ENCODE measurements at regions not wholly inside any gene's neighbourhood (a gene's known extent, or its start where the extent isn't known, plus 50 kb on each side); places are given as distances from the start of the nearest gene placed in this dataset.
"Not testable (repeated sequence)": the region's sequence is repeated elsewhere in the genome, so short reads cannot be mapped to it uniquely, and the experiment has no call there.

DNA sequence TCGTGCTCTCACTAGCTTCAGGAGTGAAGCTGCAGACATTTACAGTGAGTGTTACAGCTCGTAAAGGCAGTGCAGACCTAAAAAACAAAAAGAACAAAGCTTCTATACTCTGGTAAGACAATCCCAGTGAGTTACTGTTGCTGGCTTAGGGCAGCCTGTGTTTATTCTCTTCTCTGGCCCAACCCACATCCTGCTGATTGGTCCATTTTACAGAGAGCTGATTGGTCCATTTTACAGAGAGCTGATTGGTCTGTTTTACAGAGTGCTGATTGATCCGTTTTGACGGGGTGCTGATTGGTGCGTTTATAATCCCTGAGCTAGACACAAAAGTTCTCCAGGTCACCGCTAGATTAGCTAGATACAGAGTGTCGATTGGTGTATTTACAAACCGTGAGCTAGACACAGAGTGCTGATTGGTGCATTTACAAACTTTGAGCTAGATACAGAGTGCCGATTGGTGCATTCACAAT lies 158.0 kb downstream of the KLRB1 start:
- DNase-seq (ENCODE audit: low read depth in 2 of 2) = not testable (repeated sequence)

DNA sequence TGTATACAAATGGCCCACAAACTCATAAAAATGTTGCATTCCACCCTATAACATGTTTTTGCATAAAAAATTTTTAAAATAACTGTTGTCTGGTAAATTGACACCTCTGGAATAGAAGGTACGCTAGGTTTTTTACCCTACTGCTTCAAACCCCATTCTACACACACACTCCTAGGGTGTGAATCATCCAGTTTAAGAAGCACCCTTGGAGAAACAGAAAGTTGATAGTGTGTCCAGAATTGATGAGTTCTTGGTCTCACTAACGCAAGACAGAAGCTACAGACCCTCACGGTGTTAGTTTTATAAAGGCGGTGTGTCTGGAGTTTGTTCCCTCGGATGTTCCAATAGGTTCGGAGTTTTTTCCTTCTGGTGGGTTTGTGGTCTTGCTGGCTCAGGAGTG lies 158.5 kb downstream of the KLRB1 start:
- no peak for DNase-seq (ENCODE audit: low read depth in 2 of 2)

DNA sequence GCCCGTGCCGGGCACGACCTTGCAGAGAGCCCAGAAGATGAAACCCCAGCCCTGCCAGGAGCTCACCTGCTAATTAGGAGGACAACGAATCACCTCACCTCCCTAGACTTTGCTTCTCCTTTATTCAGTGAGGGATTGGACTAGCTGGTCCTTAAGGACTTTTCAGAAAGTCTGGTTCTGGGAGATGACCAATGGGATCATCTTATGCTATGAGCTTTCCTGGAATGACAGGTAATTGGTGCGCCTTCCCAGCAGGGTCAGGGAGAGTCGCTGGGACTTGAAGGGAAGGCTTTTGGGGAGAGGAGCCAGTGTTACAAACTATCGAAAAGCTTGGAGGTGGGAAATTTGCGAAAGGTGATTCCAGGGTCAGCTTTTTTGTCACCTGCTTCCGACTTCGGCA lies 159.1 kb downstream of the KLRB1 start:
- not testable (repeated sequence) for DNase-seq (ENCODE audit: low read depth in 2 of 2)

DNA sequence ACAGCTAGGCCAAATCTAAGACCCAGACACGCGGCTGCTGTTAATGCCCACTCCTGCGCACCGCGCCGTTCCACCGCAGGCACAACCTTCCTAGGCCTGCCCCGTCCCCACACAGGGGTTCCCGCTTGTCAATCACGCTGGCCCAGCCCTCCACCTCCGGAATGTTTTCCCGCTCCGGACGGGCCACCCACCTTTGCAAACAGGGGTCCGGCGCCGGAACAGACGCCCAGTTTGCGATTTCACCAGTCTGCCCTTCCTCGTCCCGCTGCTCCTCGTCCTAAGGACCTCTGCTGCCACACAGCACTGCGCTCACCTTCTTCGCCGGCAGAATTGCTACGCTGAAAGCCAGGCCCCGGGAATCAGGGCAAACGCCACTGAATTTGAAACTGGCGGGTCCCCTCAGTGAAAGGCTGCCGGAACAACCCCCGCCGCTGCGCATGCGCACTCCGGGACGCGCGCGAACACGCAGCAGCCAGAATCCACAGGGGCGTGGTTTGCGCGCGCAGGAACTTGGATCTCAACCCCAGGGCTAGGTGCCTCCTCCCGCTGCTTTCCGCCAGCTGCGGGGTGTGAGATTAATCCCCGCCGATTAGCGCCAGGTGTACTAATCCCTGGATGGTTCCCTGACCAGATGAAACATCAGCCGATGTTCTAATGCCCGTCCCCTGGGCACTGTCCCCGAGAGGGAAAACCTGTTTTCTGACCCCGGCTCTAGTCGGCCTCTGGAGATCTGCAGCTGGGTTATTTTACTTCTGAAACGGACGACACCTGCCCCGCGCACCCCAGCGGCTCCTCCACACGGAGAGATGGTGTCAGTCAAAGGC lies 159.7 kb downstream of the KLRB1 start:
- peak; percentile 84 to 86 for DNase-seq (ENCODE audit: low read depth in 2 of 2)

DNA sequence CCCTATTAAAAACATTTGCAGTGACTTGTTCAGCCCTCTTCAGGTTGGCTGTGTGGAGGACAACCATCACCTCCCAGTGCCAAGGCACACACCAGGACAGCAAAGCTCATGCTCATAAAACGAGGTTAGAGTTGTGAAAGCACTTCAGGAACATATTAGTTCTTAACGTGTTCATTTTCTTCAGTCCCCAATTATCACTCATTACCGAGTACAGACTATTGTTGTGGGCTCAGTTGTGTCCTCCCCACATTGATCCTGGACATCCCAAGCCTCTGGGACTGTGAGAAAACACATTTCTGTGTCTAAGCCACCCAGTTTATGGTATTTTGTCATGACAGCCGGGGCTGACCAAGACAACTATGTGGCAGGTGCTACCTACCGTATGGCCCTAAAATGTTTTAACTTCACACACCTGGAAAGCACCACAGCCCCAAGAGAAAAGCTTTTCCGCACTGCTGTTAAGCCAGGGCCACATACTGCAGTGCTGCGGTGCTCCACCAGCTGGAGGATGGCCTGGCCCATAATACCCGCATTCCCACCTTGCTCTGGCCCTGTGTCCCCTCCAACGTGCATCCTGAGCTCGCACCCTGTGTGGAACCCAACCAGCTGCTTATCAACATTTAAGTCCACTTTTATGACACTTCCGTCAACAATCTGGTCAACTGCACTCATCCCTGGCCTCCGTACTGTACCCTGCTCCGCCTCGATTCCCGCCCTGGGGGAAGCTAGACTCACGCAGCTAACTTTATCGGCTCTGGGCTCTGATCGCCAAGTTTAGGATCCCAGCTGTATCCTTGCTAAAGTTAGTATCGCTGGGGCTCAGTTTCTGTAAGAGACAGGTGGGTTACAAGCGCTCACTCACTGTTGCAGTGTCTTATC lies 160.6 kb downstream of the KLRB1 start:
- DNase-seq (ENCODE audit: low read depth in 2 of 2) = not testable (repeated sequence)

DNA sequence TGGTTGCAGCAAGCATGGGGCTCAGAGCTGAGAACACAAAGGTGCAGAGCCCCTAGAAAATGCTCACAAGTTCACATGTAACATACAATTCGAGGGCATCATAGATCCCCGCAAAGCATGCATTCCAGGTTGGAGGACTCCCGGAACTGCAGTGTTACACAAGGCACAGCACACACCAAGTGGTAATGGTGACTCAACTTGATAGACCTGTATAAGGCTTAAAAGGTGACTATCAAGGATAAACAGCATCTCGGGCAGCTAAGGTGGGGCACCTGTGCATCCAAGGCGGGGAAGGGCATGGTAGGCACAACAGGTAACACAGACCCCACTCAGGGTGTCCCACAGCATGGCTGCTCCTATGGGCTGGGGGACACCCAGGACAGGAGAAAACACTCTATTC lies 167.3 kb downstream of the KLRB1 start:
- DNase-seq (ENCODE audit: low read depth in 2 of 2) = not testable (repeated sequence)

DNA sequence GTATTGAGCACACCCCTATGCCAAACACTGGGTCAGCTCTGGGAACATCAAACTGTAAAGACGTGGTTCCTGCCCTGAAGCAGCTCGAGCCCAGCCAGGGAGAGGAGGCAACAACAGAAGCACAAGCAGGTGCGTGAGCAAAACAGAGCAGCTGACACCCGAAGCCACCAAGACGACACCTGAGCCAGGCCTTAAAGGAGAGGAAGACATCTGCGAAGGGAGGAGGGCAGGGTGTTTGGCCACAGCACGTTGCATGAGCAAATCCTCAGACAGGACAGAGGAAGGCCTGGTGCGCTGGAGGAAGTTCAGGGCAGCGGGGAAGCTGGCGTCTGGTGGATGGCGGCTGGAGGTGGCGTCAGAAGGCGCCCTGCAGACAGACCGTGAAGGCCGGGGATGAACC lies 172.0 kb downstream of the KLRB1 start:
- DNase-seq (ENCODE audit: low read depth in 2 of 2) = not testable (repeated sequence)

DNA sequence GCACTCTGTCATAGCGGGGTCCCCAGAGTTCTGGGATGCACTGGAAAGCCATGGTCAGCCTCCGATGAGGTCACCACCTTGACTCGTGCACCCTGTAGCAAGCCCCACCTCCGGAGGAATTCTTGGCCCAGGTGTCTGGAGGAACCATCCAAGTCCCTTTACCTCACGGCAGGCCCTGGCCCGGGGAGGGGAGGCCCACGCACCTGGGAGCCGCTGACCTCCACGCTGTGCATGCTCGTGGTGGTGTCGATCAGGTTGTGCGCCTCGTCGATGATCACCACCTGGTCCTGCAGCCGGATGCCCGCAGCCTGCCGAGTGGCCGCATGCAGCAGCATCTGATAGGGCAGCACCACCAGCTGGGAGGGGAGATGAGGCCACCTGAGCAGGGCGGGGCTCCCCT lies 177.3 kb downstream of the KLRB1 start:
- not testable (repeated sequence) for DNase-seq (ENCODE audit: low read depth in 2 of 2)

DNA sequence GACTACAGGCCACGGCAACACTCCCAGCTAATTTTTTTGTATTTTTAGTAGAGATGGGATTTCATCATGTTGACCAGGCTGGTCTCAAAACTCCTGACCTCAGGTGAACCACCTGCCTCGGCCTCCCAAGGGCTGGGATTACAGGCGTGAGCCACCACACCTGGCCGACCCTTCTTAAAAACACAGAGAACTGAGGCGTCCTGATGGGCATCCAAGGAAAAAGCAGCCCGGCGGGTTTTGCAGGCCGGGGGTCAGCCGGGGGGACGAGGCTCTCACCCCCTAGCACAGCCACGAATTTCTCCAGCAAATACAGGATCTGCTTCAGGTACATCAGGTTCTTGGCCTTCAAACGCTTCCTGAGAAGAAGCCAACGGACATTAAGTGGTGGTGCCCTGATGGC lies 178.9 kb downstream of the KLRB1 start:
- not testable (repeated sequence) for DNase-seq (ENCODE audit: low read depth in 2 of 2)

DNA sequence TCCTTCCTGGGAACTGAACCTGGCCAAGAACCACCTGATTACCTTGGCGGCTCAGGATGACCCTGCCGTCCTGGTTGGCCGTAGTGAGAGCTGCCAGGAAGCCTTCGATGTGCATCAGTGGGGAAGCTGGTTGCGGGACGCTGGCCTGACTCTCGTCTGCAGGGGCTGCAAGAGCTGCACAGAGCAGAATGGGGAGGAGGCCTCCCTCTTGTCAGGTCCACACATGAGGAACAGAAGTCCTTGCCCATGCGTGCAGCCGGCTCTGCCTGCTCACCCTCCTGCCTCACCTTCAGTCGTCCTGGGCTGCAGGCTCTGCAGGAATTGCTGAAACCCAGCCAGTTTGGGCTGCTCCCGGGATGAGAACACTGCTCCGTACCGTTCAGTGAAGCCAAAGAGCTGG lies 182.3 kb downstream of the KLRB1 start:
- DNase-seq (ENCODE audit: low read depth in 2 of 2) = not testable (repeated sequence)

DNA sequence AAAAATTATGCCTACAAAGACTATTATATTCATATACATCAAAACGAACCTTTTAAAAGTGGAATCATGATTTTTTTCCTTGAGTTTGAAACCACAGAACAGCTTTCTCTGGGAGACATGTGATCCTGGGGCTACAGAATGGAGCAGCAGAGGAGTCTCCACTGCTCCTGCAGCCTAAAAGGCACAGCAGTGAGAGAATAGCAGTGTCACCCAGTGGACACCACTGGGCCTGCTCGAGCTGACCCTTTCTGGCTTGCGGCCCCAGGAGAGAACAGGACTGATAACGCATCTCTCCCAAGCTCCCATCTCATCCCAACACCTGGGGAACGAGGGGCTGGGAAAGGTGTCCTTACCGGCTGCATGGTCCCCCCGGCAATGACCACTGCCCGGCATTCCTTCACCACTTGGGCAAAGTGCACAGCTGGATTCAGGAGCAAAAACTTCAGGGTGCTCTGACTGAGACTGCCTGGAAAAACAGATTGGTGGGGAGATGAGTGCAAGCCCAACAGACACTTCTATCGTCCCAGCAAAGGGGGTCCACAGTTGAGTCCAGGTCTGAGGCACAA lies 183.5 kb downstream of the KLRB1 start:
- not testable (repeated sequence) for DNase-seq (ENCODE audit: low read depth in 2 of 2)

DNA sequence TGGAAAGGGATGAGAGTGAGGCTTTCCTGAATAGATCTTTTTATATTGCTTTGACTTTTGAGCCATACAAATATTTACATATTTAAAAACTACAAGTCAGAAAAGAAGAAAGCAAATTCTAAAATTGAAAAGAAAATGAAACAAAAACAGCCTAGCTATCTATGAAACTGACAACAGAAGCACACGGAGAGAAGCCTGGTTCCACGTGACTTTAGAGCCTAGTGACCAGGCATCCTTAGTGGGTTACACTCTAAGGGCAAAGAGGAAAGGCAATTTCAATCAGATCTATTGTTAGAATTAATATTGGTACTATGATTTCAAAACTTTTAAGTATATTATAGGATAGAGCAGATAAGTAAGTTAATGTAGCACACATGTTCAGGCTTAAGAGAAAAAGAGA lies 185.0 kb downstream of the KLRB1 start:
- not testable (repeated sequence) for DNase-seq (ENCODE audit: low read depth in 2 of 2)

DNA sequence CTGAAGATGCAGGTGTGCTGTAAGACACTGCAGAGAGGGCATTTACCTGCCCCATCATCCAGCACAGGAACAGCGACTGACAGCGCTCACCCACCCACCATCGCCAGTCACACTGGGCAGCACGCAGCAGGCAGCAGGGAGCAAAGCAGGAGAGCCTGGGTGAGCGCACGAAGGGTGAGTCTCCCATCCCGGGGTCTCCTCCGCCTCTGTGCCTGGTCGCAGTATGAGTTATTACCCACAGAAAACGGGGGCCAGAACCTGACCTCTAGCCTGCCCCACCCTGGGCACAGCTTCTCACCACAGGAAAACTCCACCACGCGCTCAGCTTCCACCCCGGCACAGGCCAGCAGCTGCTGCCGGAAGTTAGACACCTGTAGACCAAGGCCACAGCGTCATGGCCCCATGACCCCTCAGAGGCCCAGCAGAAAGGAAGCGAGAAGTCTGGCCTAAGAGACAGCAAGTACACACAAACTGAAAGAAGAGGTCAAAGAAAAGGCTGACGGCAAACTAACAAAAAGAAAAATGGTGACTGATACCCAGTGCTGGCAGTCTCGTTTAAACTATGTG lies 186.1 kb downstream of the KLRB1 start:
- not testable (repeated sequence) for DNase-seq (ENCODE audit: low read depth in 2 of 2)

DNA sequence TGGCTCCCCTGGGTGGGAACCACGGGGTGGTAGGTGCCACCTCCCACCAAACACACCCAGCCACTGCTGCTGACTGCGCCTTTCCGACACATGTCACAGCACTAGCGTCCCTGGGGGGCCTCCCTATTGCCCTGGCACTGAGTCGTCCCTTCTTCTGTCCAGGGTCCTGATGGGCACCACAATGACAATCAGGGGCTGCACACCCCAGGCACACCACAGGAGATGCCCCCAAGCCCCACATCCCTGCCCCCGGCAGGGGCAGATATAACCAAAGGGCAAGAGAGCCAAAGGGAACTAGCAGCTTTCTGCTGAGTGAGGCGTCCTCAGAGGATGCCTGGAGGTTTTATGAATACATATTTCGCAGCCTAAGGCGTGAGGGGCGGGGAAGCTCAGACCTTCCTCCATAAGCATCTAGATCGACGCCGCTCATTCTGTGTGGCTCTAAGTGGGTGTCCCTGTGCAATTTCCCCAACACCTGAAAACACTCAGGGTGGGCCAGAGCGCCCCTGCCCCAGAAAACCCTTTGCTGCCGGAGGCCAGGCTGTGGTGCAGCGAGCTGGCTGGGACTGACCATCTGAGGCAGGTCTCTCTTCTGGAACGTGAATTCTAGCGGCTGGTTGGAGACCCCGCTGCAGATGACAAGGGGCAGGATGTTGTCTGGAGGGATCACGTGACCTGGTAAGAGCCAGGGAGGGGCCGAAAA lies 186.7 kb downstream of the KLRB1 start:
- DNase-seq (ENCODE audit: low read depth in 2 of 2) = not testable (repeated sequence)

DNA sequence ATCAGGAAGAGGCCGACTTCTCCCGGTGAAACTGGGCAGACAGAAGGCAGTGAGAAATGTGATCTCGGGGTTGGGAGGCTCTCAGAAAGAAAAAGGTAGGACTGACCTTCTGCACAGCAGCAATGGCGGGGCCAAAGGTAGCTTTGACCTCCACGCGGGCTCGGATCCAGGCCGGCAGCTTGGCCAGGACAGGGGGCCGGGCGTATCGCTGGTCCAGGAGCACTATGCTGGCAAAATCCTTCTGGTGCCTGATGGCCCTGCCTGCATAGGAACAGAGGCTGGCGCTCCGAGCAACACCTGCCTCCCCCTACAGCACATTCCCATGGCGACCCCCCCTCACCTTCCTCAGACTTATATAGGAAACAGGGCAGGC lies 189.1 kb downstream of the KLRB1 start:
- not testable (repeated sequence) for DNase-seq (ENCODE audit: low read depth in 2 of 2)

DNA sequence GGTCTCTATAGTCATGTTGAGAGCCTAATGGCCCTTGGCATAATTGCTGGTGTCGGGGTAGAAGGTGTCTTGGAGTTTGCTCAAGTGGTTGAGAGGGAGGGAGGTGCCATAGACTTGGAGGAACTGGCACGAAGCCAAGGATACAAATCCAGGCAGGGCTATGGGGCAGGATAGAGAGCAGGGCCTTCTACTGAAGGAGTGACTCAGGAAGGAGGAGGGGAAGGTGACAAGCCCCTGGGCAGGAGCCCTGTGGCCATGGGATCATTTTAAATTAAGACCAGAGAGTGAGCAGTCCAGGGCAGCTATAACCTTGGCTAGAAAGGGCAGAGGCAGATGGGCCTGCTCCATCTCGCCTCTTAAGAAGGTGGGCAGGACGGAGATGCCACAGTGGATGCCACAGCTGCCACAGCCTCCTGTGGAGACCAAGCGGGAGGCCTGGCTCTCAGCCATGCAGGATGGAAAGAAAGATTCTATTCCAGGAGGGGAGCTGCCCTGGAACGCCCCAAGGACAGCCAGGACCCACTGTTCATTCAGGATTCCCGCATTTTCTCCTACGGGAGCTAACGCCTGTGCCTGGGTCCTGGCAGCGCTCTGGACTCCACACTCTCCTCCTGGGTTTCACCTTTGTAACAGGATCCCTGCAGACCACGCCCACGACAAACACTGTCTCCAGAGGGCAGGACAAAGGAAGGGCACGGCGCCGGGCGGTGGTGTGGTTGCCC lies 189.6 kb downstream of the KLRB1 start:
- not testable (repeated sequence) for DNase-seq (ENCODE audit: low read depth in 2 of 2)

DNA sequence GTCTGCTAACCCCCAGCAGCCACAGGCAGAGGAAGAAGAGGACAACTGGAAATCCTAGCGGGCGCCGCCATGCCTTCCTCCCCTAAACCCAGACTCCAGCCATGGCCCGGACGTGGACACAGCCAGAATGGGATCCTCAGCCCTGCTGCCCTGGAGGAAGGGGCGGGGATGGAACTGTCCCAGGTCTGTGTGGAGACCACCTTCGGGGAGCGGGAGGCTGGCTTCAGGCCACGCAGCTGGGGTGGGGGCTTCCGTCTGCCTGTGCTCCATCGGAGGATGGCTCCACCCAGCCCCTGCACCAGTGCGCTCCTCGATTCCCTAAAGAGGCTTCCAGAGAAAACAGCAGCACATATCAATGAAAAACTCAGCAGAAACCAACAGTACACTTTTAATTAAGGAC lies 190.4 kb downstream of the KLRB1 start:
- not testable (repeated sequence) for DNase-seq (ENCODE audit: low read depth in 2 of 2)

DNA sequence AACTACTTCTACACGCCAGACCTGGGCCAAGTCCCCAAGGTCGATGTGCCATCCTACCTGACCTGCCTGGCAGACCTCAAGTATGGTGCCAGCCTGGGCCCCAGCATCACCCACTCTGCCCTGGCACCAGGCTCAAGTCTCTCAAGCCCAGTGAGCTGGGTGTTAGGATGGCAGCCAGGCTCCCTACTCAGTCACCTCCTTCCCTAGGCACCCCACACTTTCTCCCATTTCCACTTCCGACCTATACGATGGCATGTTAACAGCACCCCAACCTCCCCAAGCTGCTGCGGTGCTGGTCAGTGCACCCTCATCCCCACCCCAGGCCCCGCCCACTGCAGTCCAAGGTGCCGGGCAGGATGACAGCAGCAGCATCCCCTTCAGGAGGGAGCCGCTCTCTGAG lies 191.4 kb downstream of the KLRB1 start:
- not testable (repeated sequence) for DNase-seq (ENCODE audit: low read depth in 2 of 2)

DNA sequence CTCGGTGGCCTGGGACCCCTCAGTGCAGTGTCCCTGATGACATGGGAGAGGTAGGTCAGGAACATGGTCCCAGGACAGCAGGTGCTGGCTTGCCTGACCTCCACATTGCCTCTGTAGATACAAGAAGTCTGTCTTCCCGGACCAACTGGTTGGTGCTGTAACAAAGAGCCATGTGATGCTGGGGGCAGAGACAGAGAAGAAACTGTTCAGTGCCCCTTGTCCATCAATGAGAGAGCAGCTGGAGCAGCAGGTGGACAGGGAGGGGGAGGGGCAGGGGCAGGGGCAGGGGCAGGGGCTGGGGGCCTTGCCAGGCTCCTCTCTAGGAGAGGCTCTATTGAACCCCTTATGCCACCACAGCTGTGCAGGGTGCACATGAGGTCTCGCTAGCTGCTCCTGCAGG lies 191.8 kb downstream of the KLRB1 start:
- DNase-seq (ENCODE audit: low read depth in 2 of 2) = not testable (repeated sequence)

DNA sequence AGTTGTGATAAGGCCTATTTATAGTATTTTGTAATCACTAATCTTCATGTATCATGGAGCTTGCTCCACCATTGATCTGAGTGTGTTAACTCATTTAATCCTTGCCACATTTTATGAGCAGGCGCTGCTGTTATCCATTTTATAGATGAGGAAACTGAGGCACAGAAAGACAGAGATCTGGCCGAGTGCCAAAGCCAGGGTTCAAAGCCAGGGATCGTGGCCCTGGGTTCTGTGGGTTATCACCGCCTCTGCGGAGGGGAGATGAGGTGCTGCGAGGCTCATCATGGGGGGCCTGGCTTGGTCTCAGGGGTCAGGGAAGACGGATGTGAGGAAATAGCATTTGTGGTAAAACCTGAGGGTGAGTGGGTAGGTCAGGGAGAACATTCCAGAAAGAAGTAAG lies 193.9 kb downstream of the KLRB1 start:
- DNase-seq (ENCODE audit: low read depth in 2 of 2) = not testable (repeated sequence)

DNA sequence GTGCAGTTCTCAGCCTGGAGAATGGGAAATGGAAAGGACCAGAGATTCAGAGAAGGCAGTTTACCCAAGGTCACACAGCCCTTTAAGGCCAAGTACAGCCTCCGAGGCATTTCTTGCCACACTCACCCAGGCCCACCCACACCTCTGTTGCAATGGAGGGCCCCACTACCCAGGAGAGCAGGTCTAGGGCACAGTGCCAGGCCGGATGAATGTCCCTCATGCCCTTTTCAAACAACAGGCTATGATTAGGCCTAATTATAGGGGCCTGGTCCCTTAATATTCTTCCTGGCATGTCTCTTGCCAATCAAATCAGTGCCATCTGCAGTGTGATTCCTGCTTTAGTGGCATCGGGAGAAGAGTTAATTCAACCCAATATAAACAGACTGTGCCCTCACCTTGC lies 195.3 kb downstream of the KLRB1 start:
- DNase-seq (ENCODE audit: low read depth in 2 of 2) = not testable (repeated sequence)
